CD4-positive, alpha-beta T cell treated with Interleukin-21 for 1 hour (primary cell): ENCODE measurements at regions not wholly inside any gene's neighbourhood (a gene's known extent, or its start where the extent isn't known, plus 50 kb on each side); places are given as distances from the start of the nearest gene placed in this dataset.
A peak's percentile ranks its signal among the peaks of the same experiment; 100 is the strongest.
"Not testable (repeated sequence)": the region's sequence is repeated elsewhere in the genome, so short reads cannot be mapped to it uniquely, and the experiment has no call there.

Experiments used
- DNase-seq: peaks from one replicate; pipeline ENCODE4 v3.0.0-alpha.2; 2020

- no peak for DNase-seq
Observed at GRCh38 chr4:82171531-82172155, 202.1 kb downstream of the HNRNPD start.

GRCh38 chr4:82149750-82150149, 224.0 kb downstream of the HNRNPD start:
- DNase-seq: no peak

GRCh38 chr4:82145850-82146249, 227.9 kb downstream of the HNRNPD start:
- DNase-seq: no peak

GRCh38 chr4:82140422-82140821, 233.4 kb downstream of the HNRNPD start:
- DNase-seq: no peak

- no peak for DNase-seq
Observed at GRCh38 chr4:82139287-82139686, 234.5 kb downstream of the HNRNPD start.

- DNase-seq: no peak
Observed at GRCh38 chr4:82138374-82138773, 235.4 kb downstream of the HNRNPD start.

- peak; percentile 20 for DNase-seq
Observed at GRCh38 chr4:82136161-82136801, 237.5 kb downstream of the HNRNPD start.

GRCh38 chr4:82128355-82128754, 245.4 kb downstream of the HNRNPD start:
- DNase-seq: no peak

GRCh38 chr4:82126512-82127040, 247.2 kb downstream of the HNRNPD start:
- DNase-seq: no peak

GRCh38 chr4:82125787-82126297, 247.9 kb downstream of the HNRNPD start:
- DNase-seq: no peak

GRCh38 chr4:82124932-82125786, 248.6 kb downstream of the HNRNPD start:
- no peak for DNase-seq

GRCh38 chr4:82124365-82124764, 249.4 kb downstream of the HNRNPD start:
- DNase-seq: no peak

GRCh38 chr4:82123934-82124333, 249.9 kb downstream of the HNRNPD start:
- peak; percentile 39 for DNase-seq

GRCh38 chr4:82115183-82115582, 258.6 kb downstream of the HNRNPD start:
- DNase-seq: not testable (repeated sequence)

GRCh38 chr4:82108506-82108905, 265.3 kb downstream of the HNRNPD start:
- DNase-seq: no peak

GRCh38 chr4:82104578-82104977, 269.2 kb downstream of the HNRNPD start:
- no peak for DNase-seq

- no peak for DNase-seq
Observed at GRCh38 chr4:82099928-82100579, 273.7 kb downstream of the HNRNPD start.

- no peak for DNase-seq
Observed at GRCh38 chr4:82097504-82097903, 276.3 kb downstream of the HNRNPD start.

- DNase-seq: no peak
Observed at GRCh38 chr4:82090717-82091116, 283.1 kb downstream of the HNRNPD start.

GRCh38 chr4:82084747-82085146, 289.0 kb downstream of the HNRNPD start:
- no peak for DNase-seq

- DNase-seq: not testable (repeated sequence)
Observed at GRCh38 chr4:82077471-82077995, 296.3 kb downstream of the HNRNPD start.

- DNase-seq: no peak
Observed at GRCh38 chr4:82076809-82077208, 297.0 kb downstream of the HNRNPD start.

GRCh38 chr4:82076359-82076758, 297.4 kb downstream of the HNRNPD start:
- no peak for DNase-seq
